SK-N-SH (cell line): ENCODE measurements at regions not wholly inside any gene's neighbourhood (a gene's known extent, or its start where the extent isn't known, plus 50 kb on each side); places are given as distances from the start of the nearest gene placed in this dataset.

Experiments used
- ELF1 ChIP-seq: IDR thresholded peaks from 2 replicates; pipeline ENCODE4 v1.4.0; 2012
- EP300 ChIP-seq, 2 experiments: IDR thresholded peaks; 2 replicates each; pipeline versions ENCODE4 v1.4.0 to v1.6.1; 2012; ENCODE audit warnings: borderline replicate concordance in 1 of 2, low read depth in 1 of 2, low read length in 1 of 2
- EZH2phosphoT487 ChIP-seq: fragments of 200-600 bp; sonication (generic); IDR thresholded peaks from 2 replicates; pipeline ENCODE4 v1.6.1; 2017; ENCODE audit warnings: low read depth, mixed run types, mild to moderate bottlenecking, antibody characterized with exemption, moderate library complexity, borderline replicate concordance
- NRF1 ChIP-seq: IDR thresholded peaks from 2 replicates; pipeline ENCODE4 v1.6.1; 2012; ENCODE audit warnings: low read depth, mild to moderate bottlenecking, low read length
- RFX5 ChIP-seq: IDR thresholded peaks from 2 replicates; pipeline ENCODE4 v1.6.1; 2012; ENCODE audit warnings: mild to moderate bottlenecking, improper control_type of control experiment, low read length
- RXRA ChIP-seq: IDR thresholded peaks from 2 replicates; pipeline ENCODE4 v1.4.0; 2012; ENCODE audit warnings: low read depth, mild to moderate bottlenecking, borderline replicate concordance
- SIN3A ChIP-seq: IDR thresholded peaks from 2 replicates; pipeline ENCODE4 v1.6.1; 2012; ENCODE audit warnings: low read depth, mild to moderate bottlenecking, low read length, moderate library complexity, borderline replicate concordance
- TF ChIP-seq, protein P1 (sequence below): fragments of 200-600 bp; sonication (generic); IDR thresholded peaks from 2 replicates; pipeline ENCODE4 v1.6.1; 2017; ENCODE audit warnings: antibody characterized with exemption, mild to moderate bottlenecking, moderate library complexity
- TF ChIP-seq, protein P2 (sequence below): IDR thresholded peaks from 2 replicates; pipeline ENCODE4 v1.4.0; 2012; ENCODE audit warnings: low read depth
- TF ChIP-seq, protein P3 (sequence below): fragments of 150-350 bp; IDR thresholded peaks from 2 replicates; pipeline ENCODE4 v1.6.1; 2016; ENCODE audit warnings: mild to moderate bottlenecking, low read depth, low read length

DNA sequence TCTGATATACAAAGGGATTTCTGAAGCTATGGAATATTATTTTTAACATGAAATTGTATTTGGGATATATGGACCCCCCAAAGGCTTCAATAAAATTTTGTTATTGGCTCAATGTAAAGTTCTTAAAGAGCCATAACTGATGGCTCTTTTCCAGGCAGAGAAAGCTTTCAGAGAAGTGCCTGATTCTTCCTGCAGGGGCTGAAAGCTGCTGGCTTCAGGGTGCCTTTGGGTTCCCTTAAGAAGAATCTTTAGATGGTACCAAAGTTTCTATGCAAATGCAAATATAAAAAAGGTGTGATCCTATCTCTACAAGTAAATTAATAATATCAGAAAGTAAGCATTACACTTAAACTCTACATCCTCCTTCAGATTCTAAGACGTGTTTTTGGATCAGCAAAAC, 72.6 kb downstream of the NR2F2 start:
- TF ChIP-seq, protein P1, sequence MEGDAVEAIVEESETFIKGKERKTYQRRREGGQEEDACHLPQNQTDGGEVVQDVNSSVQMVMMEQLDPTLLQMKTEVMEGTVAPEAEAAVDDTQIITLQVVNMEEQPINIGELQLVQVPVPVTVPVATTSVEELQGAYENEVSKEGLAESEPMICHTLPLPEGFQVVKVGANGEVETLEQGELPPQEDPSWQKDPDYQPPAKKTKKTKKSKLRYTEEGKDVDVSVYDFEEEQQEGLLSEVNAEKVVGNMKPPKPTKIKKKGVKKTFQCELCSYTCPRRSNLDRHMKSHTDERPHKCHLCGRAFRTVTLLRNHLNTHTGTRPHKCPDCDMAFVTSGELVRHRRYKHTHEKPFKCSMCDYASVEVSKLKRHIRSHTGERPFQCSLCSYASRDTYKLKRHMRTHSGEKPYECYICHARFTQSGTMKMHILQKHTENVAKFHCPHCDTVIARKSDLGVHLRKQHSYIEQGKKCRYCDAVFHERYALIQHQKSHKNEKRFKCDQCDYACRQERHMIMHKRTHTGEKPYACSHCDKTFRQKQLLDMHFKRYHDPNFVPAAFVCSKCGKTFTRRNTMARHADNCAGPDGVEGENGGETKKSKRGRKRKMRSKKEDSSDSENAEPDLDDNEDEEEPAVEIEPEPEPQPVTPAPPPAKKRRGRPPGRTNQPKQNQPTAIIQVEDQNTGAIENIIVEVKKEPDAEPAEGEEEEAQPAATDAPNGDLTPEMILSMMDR, result no peak
- TF ChIP-seq SIN3A (no peak), EP300 (IDR thresholded peaks at IDR 0.05; ENCODE audit: borderline replicate concordance in 1 of 2, low read depth in 1 of 2, low read length in 1 of 2) (no peak), RXRA (no peak), RFX5 (no peak), EZH2phosphoT487 (no peak), NRF1 (no peak), ELF1 (no peak)
- TF ChIP-seq, protein P2, sequence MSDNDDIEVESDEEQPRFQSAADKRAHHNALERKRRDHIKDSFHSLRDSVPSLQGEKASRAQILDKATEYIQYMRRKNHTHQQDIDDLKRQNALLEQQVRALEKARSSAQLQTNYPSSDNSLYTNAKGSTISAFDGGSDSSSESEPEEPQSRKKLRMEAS, result no peak
- TF ChIP-seq, protein P3, sequence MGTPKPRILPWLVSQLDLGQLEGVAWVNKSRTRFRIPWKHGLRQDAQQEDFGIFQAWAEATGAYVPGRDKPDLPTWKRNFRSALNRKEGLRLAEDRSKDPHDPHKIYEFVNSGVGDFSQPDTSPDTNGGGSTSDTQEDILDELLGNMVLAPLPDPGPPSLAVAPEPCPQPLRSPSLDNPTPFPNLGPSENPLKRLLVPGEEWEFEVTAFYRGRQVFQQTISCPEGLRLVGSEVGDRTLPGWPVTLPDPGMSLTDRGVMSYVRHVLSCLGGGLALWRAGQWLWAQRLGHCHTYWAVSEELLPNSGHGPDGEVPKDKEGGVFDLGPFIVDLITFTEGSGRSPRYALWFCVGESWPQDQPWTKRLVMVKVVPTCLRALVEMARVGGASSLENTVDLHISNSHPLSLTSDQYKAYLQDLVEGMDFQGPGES, result no peak
